MM.1S (cell line): ENCODE measurements at regions not wholly inside any gene's neighbourhood (a gene's known extent, or its start where the extent isn't known, plus 50 kb on each side); places are given as distances from the start of the nearest gene placed in this dataset.

Experiments used
- CTCF ChIP-seq: fragments of 300-600 bp; sonication (generic); IDR thresholded peaks from 2 replicates; pipeline ENCODE4 v1.5.1; 2016; ENCODE audit warnings: antibody characterized with exemption, low read length, mixed read lengths
- EZH2 ChIP-seq: fragments of 300-600 bp; sonication (generic); optimal IDR thresholded peaks from 2 replicates; pipeline ENCODE3; 2017; ENCODE audit warnings: low read depth, mild to moderate bottlenecking, antibody characterized with exemption, low read length, mixed read lengths

DNA sequence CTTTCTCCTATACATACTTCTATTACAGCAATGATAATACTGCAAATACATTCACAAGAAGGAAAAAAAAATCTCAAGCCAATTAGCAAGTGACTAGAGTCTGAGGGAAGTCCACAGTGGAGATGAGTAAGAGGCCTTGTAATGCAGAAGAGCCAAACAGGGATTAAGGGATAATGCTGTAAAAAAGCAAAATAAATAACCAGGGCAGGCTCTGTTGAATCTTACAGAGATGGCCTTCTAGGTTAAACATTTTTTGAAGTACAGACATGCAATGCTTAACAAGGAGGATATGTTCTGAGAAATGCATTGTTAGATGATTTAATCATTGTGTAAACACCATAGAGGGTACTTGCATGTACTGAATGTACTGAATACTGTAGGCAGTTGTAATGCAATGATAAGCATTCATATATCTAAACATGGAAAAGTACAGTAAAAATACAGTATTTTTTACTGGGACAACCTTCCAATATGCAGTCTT lies 122.1 kb upstream of the RMDN2 start:
- no peak for TF ChIP-seq EZH2
- TF ChIP-seq CTCF = no peak
